Astrocyte of the hippocampus (primary cell): ENCODE measurements at regions not wholly inside any gene's neighbourhood (a gene's known extent, or its start where the extent isn't known, plus 50 kb on each side); places are given as distances from the start of the nearest gene placed in this dataset.
"Not testable (repeated sequence)": the region's sequence is repeated elsewhere in the genome, so short reads cannot be mapped to it uniquely, and the experiment has no call there.

Source experiments
- DNase-seq: peaks from one replicate; pipeline ENCODE4 v3.0.0; 2011; ENCODE audit warnings: low read depth, low spot score

DNA sequence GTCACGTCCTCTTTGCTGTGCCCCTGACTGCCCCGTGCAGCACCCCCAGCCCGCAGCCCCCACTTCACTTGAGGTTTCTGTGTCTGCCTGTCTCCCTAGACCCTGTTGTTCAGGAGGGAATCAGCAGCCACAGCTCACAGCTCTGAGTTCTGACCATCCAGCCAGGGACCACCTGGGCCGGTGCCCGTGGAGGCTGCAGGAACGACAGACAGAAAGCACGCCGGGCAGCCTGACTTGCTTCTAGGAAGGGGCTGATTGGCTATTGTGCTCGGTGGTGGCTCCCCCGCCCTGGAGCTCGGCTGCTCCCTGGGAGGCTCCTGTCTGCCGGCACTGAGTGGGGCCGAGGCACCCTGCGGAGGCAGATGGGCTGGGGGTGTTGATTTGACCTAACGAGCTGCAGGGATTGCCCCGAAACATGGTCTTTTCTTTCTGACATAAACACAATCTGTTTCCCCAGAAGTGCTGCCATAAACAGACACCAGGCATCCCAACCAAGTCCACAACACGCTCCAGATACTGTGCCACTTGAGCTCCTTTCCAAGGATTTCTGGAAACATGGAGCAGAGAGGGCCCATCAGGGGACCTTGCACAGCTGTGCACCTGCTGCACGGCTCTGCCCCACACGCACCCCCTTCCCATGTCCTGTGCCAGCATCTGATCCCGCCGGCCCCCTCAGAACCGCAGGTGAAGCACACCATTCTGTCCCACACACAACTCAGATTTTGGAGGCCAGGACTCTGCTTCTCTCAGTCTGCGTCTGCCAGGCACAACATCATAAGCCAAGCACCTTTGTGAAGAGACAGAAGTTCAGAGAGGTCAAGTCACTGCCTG, 855.9 kb downstream of the TBC1D22A start:
- DNase-seq, result no peak

DNA sequence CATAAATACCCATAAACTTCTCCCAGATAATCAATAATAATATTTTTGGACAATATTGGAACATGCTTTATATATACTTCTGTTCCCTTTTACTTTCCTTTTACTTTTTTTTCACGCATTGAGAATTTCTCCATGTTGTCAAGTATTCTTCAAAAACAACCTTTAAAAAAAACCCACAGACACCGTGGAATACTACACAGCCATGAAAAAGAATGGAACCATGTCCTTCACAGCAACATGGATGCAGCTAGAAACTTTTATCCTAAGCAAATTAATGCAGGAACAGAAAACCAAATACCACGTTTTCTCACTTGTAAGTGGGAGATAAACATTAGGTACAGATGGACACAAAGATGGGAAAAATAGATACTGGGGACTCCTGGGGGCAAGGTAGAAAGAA, 854.7 kb downstream of the TBC1D22A start:
- no peak for DNase-seq

DNA sequence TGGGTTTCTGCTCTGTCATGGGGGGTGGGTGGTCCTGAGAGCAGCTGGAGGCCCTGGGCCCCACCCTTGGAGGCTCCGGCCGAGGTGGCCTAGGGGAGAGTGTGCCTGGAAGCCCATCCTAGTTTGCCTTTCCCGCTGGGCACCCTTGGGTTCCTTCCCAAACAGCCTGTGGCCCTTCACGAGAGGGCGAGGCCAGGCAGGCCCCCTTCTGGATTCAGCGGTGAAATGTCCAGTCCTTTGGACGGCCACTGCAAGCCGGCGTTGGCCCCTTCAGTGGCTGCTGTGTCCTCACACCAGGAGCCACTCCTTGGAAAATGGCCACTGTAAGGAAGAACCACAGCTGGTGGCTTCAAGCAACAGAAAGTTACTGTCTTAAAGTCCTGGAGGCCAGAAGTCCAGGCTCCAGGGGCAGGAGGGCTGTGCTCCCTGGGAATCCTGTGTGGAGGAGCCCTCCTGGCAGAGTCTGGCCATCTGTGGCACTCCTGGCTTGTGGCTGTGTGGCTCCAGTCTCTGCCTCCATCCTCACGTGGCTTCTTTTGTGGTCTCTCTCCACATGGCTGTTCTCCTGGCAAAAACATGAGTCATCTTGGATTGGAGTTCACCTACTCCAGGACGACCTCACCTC, 854.1 kb downstream of the TBC1D22A start:
- no peak for DNase-seq

DNA sequence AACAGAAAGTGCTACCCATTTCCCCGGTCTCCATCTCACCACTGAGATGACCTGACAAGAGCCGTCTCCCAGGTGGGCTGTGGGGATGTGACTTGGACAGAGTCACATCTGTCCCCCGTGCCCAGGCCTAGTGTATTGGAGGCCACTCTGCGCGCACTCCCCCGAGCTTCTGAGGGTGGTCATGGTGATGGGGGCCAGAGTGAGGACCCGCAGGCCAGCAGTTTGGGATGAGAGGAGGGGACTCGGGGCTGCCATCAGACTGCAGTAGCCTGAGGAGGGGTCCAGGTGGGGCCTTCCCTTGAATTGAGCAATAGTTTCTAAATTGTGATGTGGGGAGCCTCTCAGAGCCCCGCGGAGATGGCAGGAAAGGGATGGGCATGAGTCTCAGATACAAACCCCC, 852.6 kb downstream of the TBC1D22A start:
- no peak for DNase-seq

DNA sequence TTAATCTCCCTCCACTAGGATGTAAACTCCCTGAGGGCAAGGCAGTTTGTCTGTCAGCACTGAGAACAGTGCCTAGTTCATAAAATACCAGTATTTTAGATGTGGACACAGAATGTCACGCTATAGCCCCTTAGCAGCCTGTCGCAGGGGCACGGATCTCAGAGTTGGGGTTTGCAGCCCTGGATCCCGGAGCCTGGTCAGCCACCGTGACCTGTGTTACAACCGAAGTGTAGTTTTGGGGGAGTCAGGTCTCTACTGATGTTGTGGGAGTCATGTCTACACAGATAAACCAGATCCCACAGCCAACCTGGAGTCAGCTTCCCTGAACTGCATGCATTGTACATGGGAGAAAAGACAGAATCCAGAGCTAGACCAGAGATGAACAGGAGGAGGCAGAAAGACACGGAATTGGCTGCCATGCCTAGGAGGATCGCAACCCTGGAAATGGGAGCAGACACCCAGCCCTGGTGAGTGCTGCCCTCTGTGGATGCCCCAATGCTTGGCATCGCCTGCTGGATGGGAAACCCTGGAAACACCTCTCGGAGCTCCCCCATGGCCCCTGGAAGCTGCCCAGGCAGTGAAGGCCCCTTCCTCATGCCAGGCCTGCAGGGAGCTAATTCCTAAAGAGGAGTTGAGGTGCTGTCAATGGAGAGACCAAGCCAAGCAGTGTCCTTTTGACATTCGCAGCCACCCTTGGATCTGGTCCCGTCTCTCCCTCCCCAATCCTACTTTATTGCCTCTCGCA, 851.3 kb downstream of the TBC1D22A start:
- no peak for DNase-seq

DNA sequence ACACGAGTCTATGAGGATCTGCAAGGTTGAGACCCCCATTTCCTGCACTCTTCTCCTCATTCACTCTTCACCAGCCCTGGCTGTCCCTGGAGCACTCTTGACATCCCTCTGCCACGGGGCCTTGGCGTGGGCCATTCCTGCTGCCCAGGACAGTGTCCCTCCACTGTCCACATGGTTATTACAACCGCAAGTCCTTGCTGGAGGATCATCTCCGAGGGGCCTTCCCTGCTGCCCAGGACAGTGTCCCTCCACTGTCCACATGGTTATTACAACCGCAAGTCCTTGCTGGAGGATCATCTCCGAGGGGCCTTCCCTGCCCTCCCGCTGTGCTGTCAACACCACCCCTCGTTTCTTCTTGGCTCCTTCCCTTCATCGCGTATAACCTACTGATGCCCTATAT, 850.7 kb downstream of the TBC1D22A start:
- DNase-seq, result not testable (repeated sequence)

DNA sequence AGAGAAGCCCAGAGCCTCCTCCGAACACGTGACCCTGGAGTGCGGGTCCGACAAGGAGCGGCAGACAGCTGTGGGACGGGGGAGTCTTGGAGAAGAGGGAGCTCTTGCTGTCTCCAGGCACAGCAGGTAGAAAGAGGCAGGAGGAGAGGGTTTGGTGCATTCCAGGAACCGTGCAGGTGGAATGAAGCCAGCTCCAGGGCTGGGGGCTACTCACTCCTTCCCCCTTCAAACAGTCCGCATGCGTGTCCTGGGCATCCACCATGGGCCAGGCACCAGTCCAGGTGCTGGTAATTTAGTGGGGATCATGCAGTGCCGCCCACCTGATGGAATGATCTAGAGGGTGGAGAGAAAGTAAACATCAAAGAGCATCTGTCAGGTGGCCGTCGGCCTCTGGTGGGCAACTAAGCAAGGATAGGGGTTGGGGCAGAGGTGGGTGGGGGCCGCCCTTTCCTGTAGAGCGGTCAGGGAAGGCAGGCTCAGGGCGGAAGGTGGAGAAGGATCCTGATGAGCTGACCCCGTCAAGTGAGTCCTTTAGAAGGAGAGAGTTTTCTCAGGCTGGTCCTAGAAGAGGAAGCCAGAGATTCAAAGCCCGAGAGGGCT, 850.0 kb downstream of the TBC1D22A start:
- no peak for DNase-seq

DNA sequence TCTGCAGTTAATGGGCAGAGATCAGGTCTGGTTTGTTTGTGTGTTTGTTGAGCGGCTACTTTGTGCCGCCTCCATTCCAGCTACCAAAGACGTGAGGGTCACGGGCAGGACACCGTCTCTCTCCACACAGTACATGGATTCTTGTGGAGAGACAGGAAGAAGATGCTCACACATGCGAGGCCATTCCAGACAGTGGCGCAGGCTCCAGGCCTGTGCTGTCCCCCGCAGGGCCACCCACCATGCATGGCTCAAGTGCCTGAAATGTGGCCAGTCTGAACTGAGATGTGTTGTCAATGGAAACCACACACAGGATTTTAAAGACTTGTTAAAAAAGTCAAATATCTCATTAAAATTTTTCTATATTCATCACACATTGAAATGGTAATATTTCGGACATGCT, 848.3 kb downstream of the TBC1D22A start:
- no peak for DNase-seq

DNA sequence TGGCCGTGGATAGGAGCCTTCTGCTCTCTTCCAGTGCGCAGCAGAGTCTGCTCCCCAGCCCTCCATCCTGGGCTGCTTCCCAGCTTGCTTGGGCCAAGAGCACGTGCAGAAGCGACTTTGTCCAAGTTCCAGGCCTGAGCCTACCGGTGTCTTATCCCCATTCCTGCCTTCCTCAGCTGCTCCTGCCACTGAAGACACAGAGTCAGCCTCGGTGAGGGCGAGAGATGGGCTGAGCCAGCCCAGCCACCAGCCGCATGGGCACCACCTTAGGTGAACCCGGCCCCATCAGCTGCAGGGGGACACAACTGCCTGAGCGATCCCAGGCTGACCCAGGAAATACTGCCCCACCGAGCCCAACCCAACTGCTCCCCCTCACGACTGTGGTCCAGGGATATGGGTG, 847.8 kb downstream of the TBC1D22A start:
- DNase-seq, result no peak

DNA sequence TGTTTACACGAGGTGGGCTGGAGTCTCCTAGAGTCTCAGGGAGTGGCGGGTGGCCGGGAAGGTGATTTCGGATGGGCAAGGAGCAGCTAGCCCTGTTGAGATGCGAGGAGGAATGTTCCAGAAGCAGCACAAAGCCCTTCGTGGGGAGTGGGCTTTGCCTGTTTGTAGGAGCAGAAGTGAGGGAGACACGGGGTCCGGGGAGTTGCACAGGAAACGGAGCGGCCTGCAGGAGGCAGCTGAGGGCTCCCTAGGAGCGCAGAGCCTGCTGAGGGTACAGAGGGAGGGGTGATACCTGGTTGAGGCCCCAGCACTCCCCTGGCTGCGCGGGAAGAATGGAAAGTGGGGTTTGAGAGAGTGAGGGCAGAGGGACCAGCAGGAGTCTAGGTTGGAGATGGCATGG, 847.2 kb downstream of the TBC1D22A start:
- DNase-seq, result no peak

DNA sequence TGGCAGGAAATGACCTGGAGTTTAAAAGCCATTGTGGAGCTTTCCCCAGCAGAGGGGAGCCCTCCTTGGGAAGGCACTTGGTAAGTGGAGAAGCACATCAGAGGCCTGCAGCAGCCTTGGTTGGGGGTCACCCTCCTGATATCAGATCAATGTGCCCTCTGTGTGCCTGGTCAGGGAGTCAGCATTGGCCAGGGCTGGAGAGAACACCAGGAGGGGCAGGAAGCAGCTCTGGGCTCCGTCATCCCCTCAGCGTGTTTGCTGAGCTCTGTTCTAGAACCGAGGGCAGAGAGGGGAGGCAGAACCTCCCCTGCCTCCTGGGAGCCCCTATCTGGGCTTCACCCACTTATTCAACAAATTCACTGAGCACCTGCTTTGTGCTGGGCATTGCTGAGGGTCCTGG, 846.0 kb downstream of the TBC1D22A start:
- DNase-seq, result no peak

DNA sequence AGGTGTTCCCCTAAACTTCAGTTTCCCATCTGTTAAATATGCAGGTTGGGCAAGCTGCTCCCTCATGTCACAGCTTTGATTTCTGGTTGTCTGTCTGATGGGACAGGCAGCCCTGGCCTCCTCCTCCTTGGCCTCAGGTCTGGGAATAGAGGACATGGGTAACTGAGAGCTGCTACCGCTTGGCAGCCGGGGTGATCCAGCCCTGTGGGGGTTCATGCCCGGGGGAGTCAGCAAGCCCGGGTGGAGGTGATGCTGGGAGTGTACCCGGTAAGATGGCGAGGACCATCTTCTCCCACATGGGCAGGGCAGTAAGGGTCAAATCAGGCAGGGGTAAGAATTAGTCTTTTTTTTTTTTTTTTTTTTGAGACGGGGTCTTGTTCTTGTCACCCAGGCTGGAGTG, 845.0 kb downstream of the TBC1D22A start:
- no peak for DNase-seq

DNA sequence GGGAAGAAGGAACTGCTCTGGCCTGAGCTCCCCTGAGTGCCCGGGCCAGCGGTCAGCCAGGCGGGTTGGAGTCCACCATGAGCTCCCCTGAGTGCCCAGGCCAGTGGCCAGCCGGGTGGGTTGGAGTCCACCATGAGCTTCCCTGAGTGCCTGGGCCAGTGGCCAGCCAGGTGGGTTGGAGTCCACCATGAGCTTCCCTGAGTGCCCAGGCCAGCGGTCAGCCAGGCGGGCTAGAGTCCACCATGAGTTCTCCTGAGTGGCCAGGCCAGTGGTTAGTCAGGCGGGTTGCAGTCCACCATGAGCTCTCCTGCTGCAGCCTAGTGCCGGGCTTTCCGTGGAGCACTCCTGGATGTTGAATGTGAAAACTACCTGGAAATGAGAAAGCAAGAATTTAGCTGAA, 844.0 kb downstream of the TBC1D22A start:
- no peak for DNase-seq

DNA sequence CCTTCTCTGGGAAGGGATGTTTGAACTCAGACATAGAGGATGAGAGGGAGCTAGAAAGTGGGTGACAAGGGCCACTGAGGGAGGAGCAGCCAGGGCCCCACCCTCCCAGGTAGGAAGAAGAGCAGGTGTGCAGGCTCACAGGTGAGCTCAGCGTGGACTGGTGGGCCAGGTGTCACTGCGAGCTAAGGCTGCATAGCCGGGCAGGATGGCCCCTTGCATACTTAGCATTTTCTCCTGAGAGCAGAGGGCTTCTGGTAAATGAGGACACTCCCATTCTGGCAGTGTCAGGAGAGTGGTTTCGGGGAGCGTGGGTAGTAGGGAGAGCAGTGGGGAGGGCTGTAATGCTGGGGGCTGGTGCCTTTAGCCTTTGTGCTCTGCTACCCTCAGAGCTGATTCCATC, 843.4 kb downstream of the TBC1D22A start:
- DNase-seq, result no peak

DNA sequence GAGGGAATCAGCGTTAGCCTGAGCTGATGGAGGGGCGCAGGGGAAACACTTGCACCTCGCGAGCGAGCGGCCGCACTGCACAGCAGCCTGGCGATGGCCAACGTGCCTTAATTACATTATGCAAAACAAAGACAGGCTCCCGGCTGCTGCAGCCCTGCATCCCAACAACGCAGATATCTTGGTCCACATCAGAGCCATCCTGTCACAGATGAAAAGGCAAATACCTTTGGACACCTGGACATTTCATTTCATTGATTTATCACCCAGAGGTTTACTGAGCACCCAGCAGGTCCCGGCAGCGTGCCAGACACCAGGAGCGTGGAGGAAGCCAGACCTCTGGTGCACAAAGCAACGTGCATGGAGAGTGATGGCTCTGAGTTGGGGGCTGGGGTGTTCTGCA, 843.0 kb downstream of the TBC1D22A start:
- DNase-seq, result no peak

DNA sequence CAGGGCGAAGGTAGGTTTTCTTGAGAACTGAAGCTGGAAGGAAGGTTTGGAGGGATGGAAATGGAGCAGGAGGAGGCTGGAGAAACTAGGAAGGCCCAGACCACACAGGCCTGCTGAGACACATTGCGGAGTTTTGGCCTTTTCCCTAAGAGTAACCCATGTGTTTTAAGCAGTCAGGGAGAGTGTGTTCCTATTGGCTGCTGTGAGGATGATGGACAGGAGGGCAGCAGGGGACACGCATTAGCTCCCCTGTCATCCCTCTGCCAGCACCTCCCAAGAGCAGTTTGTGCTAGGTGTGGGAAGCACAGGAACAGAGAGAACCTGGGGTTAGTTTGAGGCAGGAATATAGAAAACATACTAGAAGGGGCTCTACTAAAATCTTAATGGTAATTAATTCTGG, 842.1 kb downstream of the TBC1D22A start:
- DNase-seq, result no peak

DNA sequence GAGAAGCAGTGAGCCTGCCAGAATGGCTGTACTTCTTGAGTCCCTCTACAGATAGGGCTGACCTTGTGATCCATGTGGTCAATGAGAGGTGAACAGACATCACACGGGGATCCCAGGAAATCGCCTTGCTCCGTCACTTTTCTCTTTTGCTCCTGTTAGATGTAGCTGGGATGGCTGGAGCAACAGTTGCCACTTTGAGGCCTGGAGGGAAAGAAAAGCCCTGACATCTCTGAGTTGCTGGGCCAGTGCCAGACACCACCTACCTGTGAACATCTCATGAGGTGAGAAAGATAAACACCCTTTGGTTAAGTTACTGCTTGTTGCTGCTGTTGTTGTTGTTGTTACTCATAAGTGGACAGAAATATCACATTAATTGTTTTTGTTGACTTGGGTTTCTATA, 840.3 kb downstream of the TBC1D22A start:
- no peak for DNase-seq

DNA sequence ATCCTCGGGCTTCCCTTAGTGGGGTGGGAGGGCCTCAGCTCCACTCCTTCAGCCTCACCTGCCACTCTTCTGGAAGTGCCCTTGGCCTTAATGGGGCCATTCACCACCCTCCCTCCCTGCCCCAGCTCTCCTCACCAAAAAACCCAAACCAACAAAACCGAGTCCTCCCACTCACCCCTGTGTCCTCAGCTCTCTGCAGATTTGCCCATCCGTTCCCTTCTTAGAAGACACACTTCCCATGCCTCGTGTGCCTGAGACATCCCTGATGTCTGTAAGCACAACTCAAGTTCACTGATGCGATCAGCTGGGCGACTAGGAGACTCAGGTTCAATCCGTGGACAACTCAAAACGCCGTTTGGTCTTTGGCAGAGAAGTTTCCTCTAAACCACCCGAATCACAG, 839.2 kb downstream of the TBC1D22A start:
- no peak for DNase-seq

DNA sequence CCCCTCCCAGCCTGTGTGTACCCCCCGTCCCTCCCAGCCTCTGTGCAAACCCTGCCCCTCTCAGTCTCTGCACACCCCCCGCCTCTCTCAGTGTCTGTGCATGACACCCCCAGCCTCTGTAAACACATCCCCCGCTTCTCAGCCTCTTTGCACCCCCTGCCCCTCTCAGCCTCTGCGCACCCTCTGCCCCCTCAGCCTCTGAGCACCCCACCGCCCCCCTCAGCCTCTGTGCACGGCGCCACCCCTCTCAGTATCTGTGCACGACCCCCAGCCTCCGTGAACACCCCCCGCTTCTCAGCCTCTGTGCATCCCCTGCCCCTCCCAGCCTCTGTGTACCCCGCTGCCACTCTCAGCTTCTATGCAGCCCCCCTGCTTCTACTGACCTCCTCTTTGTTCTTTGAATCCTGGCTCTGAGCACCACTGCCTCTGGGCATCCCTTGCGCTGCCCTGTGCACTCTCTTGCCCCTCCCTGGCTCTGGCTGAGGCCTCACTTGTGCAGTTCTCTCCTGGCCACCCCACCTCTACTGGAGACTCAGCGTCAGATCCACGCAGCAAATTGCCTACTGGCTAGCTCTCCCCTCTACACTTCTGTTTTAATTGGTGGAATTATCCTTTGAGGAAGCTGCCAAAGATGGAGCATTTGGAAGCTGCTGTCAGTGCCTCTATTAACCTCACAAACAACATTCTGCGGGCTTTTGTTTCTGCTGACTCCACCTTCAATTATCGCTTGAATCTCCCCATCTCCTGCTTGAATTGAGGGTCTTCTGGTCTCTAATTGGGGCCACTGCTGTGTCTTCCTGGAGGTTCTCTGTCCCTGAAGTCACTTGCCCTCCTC, 838.6 kb downstream of the TBC1D22A start:
- DNase-seq, result no peak

DNA sequence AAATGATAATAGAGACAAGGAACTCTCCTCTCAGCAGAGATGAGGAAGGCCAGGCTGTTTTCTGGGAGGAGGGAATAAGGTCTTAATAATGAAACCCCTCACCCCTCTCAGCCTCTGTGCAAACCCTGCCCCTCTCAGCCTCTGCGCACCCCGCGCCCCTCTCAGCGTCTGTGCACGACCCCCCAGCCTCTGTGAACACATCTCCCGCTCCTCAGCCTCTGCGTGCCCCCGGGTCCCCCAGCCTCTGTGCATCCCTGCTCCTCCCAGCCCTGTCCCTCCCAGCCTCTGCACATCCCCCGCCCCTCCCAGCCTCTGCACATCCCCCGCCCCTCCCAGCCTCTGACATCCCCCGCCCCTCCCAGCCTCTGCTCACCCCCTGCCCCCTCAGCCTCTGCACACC, 837.8 kb downstream of the TBC1D22A start:
- DNase-seq, result no peak

DNA sequence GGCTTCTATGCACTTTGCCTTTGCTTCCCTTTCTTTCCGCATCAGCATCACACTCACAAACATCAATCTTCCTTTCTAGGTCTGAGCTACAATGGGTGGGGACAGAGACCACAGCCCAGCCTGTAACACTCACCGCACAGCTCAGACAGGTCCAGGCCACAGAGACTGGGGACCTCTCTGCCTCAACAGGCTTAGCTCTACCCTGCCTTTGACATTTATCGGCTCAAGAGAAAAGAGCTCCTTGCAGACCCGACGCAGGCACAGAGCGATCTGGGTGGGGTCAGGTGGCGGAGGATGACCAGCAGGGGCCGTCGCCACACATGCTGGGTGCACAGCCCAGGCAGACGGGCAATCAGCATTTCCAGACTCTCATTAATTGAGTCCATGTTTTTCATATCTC, 837.3 kb downstream of the TBC1D22A start:
- no peak for DNase-seq
